ENCODE measurements at regions not wholly inside any gene's neighbourhood (a gene's known extent, or its start where the extent isn't known, plus 50 kb on each side); places are given as distances from the start of the nearest gene placed in this dataset.

DNA sequence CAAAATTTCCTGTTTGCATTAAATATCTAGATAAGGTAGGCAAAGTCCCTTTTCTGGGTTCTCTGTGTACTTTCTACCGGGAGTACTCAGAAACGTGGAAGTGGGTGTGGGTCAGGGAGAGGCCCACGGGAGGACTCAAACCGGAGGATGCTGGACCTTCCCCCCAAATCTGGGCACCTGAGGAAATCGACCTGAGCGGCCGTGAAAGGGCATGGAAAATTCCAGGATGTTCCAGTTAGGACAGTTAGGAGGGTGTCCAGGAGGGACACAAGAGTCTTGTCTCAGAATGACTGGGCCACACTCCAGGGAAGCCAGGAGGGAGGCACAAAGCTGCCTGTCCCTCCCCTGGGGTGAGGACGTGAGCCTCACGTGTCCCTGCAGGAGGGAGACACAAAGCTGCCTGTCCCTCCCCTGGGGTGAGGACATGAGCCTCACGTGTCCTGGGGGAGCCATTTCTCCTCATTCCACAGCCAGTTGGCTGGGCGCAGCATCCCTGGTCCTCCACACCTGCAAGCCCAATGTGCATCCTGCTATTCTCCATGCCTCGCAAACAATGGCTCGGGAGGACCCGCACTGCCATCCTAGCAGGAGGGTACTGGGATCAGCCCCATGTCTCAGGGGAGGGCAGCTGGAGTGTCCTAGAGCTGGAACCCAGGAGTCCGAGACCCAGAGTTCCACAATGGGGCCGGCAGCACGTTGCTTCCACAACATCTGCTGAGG lies 190.5 kb upstream of the PPP2R2D start:
- TF ChIP-seq GATA2 (IDR thresholded peaks at IDR 0.05; ENCODE audit: low read depth, low read length) (no peak), GATA3 (IDR thresholded peaks at IDR 0.05; ENCODE audit: low read depth, low read length) (no peak)

Measured in SH-SY5Y (cell line).